ENCODE measurements at regions not wholly inside any gene's neighbourhood (a gene's known extent, or its start where the extent isn't known, plus 50 kb on each side); places are given as distances from the start of the nearest gene placed in this dataset.

DNA sequence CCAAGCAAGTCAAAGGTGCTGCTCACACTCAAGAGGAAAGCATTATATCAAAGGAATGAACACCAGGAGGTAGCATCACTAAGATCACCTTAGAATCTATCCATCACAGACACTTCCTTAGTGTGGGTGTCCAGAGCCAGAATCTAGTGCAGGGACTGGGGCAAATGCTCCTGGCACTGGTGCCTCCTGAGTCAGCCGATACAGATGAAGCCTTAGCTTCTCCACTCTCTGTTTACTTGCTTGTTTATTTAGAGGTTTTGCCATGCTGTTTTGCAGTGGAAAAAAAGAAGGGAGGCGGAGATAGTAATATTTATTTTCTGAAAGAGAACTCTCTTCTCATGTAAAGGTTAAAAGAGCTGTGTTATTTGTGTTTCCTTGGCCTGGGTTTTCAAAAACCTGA is 303.1 kb downstream of the WDR11 start:
- TF ChIP-seq CTCF (IDR thresholded peaks at IDR 0.05) (no peak), POLR2A (IDR thresholded peaks at IDR 0.05) (no peak)
